ENCODE measurements at regions not wholly inside any gene's neighbourhood (a gene's known extent, or its start where the extent isn't known, plus 50 kb on each side); places are given as distances from the start of the nearest gene placed in this dataset.

DNA sequence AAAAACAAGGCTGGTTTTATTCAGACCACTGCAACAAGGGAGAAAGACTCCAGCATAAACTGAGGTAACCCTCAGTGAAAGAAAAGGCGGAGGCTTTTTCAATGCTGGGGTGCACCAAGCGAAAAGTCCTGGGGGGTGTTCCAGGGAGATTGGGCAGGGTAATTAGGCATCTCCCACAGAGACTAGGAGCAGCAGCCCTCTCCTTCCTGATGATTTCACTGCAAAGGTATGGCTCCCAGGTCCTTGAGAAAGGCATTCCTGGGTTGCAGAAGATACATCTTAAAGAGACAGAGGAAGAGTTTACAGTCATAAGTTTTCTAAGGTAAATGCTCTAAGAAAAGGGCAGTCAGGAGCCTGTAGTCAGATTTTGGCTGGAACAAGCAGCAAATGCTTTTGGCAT lies 412.0 kb downstream of the FOXO1 start:
- no peaks in the 10 kb centered on the region for H3K4me1 ChIP-seq (ENCODE audit: control insufficient read depth in 2 of 3, insufficient read depth in 2 of 3, low read depth in 1 of 3, low read length in 3 of 3)
- TF ChIP-seq, protein P1, sequence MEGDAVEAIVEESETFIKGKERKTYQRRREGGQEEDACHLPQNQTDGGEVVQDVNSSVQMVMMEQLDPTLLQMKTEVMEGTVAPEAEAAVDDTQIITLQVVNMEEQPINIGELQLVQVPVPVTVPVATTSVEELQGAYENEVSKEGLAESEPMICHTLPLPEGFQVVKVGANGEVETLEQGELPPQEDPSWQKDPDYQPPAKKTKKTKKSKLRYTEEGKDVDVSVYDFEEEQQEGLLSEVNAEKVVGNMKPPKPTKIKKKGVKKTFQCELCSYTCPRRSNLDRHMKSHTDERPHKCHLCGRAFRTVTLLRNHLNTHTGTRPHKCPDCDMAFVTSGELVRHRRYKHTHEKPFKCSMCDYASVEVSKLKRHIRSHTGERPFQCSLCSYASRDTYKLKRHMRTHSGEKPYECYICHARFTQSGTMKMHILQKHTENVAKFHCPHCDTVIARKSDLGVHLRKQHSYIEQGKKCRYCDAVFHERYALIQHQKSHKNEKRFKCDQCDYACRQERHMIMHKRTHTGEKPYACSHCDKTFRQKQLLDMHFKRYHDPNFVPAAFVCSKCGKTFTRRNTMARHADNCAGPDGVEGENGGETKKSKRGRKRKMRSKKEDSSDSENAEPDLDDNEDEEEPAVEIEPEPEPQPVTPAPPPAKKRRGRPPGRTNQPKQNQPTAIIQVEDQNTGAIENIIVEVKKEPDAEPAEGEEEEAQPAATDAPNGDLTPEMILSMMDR (IDR thresholded peaks at IDR 0.05; ENCODE audit: borderline replicate concordance, extremely low read depth, insufficient read depth): no peak
- H3K4me3 ChIP-seq (ENCODE audit: low read length in 3 of 3): no peak overlapping the region
- no peak overlapping the region for H3K9ac ChIP-seq (ENCODE audit: low read length in 3 of 3)
- H3K27me3 ChIP-seq (ENCODE audit: control insufficient read depth, insufficient read depth, low read length): no peaks in the 10 kb centered on the region
- FAIRE-seq (no peak), DNase-seq (no peak)
- no peaks in the 10 kb centered on the region for H3K36me3 ChIP-seq (ENCODE audit: control insufficient read depth in 2 of 3, insufficient read depth in 3 of 3, low read length in 3 of 3)
- no peak overlapping the region for H3K27ac ChIP-seq (ENCODE audit: low read depth in 2 of 2, low read length in 2 of 2)
- intact Hi-C loops (cut with DNase I): no loop called here
- no peaks in the 10 kb centered on the region for H3K9me3 ChIP-seq (ENCODE audit: control insufficient read depth in 2 of 3, insufficient read depth in 1 of 3, low read length in 3 of 3)

DNA sequence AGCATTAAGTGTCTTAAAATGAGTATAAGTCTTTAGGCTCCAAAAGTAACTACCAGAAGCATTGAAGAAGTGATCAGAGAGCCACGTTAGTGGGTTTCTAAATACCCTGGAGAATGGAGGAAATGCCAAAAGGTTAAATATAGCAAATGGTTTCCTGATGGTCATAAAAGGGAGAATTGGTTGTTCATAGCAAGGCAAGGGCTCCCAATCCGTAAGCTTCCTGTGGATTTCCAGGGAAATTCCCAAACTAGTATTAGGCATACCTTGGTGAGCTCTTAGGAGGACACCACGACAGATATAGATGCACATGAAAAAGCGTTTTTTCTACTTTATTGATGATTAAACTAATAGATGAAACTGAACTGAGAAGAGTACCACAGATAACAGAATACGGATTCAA lies 410.9 kb downstream of the FOXO1 start:
- Histone ChIP-seq H3K9me3 (ENCODE audit: control insufficient read depth in 2 of 3, insufficient read depth in 1 of 3, low read length in 3 of 3) (no peaks in the 10 kb centered on the region), H3K27ac (ENCODE audit: low read depth in 2 of 2, low read length in 2 of 2) (no peak overlapping the region), H3K27me3 (ENCODE audit: control insufficient read depth, insufficient read depth, low read length) (no peaks in the 10 kb centered on the region), H3K4me3 (ENCODE audit: low read length in 3 of 3) (no peak overlapping the region), H3K4me1 (ENCODE audit: control insufficient read depth in 2 of 3, insufficient read depth in 2 of 3, low read depth in 1 of 3, low read length in 3 of 3) (no peaks in the 10 kb centered on the region), H3K36me3 (ENCODE audit: control insufficient read depth in 2 of 3, insufficient read depth in 3 of 3, low read length in 3 of 3) (no peaks in the 10 kb centered on the region), H3K9ac (ENCODE audit: low read length in 3 of 3) (no peak overlapping the region)
- TF ChIP-seq, protein P1 (IDR thresholded peaks at IDR 0.05; ENCODE audit: borderline replicate concordance, extremely low read depth, insufficient read depth): no peak
- intact Hi-C loops (cut with DNase I): no loop called here
- no peak for FAIRE-seq
- DNase-seq: no peak

DNA sequence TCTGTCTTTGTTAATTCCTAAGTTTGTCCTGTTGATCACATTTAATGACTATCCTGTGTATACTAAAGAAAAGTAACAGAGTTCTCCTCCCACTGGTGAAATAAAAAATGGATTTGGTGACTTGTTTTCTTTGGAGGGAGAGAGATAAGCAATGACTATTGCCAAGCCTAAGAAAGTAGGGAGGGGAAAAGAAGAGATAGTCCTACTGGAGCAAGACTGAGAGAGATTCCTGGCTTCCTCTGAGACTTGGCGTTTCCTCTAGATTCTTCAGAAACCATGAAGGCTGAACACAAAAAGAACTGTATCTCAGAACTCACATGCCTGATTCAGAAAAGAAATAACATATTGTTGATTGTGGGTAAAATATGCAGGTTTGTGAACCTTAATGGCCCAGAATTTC lies 406.5 kb downstream of the FOXO1 start:
- no peak for DNase-seq
- Histone ChIP-seq H3K9me3 (ENCODE audit: control insufficient read depth in 2 of 3, insufficient read depth in 1 of 3, low read length in 3 of 3) (no peaks in the 10 kb centered on the region), H3K36me3 (ENCODE audit: control insufficient read depth in 2 of 3, insufficient read depth in 3 of 3, low read length in 3 of 3) (no peaks in the 10 kb centered on the region), H3K9ac (ENCODE audit: low read length in 3 of 3) (no peak overlapping the region), H3K4me3 (ENCODE audit: low read length in 3 of 3) (no peak overlapping the region), H3K27ac (ENCODE audit: low read depth in 2 of 2, low read length in 2 of 2) (no peak overlapping the region), H3K4me1 (ENCODE audit: control insufficient read depth in 2 of 3, insufficient read depth in 2 of 3, low read depth in 1 of 3, low read length in 3 of 3) (no peaks in the 10 kb centered on the region), H3K27me3 (ENCODE audit: control insufficient read depth, insufficient read depth, low read length) (no peaks in the 10 kb centered on the region)
- intact Hi-C loops (cut with DNase I): no loop called here
- TF ChIP-seq, protein P1 (IDR thresholded peaks at IDR 0.05; ENCODE audit: borderline replicate concordance, extremely low read depth, insufficient read depth): no peak
- no peak for FAIRE-seq

DNA sequence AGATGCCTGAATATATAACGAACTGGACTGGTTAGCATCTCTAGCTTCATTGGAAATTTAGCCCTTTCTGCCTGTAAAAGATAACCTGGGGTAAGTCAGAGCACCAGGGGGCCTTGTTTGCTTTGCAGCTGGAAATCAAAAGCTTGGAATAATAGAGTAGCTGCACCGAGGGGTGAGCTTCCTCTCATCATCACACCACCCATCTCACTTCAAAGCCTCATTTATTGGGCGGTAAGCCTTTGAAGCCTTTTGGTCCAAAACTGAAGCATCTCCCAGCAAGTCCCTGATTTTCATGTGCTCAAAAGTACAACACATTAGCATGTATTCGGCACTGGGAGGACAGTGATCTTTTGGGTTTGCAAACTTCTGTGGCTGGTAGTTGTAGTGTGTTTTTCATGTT lies 405.1 kb downstream of the FOXO1 start:
- no peaks in the 10 kb centered on the region for H3K27me3 ChIP-seq (ENCODE audit: control insufficient read depth, insufficient read depth, low read length)
- no peak overlapping the region for H3K9ac ChIP-seq (ENCODE audit: low read length in 3 of 3)
- no peak overlapping the region for H3K27ac ChIP-seq (ENCODE audit: low read depth in 2 of 2, low read length in 2 of 2)
- intact Hi-C loops (cut with DNase I): no loop called here
- no peaks in the 10 kb centered on the region for H3K36me3 ChIP-seq (ENCODE audit: control insufficient read depth in 2 of 3, insufficient read depth in 3 of 3, low read length in 3 of 3)
- TF ChIP-seq, protein P1 (IDR thresholded peaks at IDR 0.05; ENCODE audit: borderline replicate concordance, extremely low read depth, insufficient read depth): no peak
- FAIRE-seq (no peak), DNase-seq (no peak)
- no peaks in the 10 kb centered on the region for H3K4me1 ChIP-seq (ENCODE audit: control insufficient read depth in 2 of 3, insufficient read depth in 2 of 3, low read depth in 1 of 3, low read length in 3 of 3)
- H3K4me3 ChIP-seq (ENCODE audit: low read length in 3 of 3): no peak overlapping the region
- no peaks in the 10 kb centered on the region for H3K9me3 ChIP-seq (ENCODE audit: control insufficient read depth in 2 of 3, insufficient read depth in 1 of 3, low read length in 3 of 3)
